ENCODE measurements at regions not wholly inside any gene's neighbourhood (a gene's known extent, or its start where the extent isn't known, plus 50 kb on each side); places are given as distances from the start of the nearest gene placed in this dataset.

- TF ChIP-seq ZNF501 (tag by site-specific recombination; IDR thresholded peaks at IDR 0.05) (no peak), ZNF292 (tag by site-specific recombination; IDR thresholded peaks at IDR 0.05; ENCODE audit: borderline replicate concordance, low read depth) (no peak), CTCF (tag by site-specific recombination; IDR thresholded peaks at IDR 0.05) (no peak), ZNF2 (tag by site-specific recombination; IDR thresholded peaks at IDR 0.05) (no peak), ZNF654 (tag by site-specific recombination; IDR thresholded peaks at IDR 0.05; ENCODE audit: low read depth) (no peak), TCF7L2 (IDR thresholded peaks at IDR 0.05; ENCODE audit: borderline replicate concordance, low read depth, low read length) (no peak), SP7 (tag by site-specific recombination; IDR thresholded peaks at IDR 0.05) (no peak), ZNF398 (tag by site-specific recombination; IDR thresholded peaks at IDR 0.05) (no peak), SP3 (tag by site-specific recombination; IDR thresholded peaks at IDR 0.05) (no peak)
- TF ChIP-seq, protein P1, sequence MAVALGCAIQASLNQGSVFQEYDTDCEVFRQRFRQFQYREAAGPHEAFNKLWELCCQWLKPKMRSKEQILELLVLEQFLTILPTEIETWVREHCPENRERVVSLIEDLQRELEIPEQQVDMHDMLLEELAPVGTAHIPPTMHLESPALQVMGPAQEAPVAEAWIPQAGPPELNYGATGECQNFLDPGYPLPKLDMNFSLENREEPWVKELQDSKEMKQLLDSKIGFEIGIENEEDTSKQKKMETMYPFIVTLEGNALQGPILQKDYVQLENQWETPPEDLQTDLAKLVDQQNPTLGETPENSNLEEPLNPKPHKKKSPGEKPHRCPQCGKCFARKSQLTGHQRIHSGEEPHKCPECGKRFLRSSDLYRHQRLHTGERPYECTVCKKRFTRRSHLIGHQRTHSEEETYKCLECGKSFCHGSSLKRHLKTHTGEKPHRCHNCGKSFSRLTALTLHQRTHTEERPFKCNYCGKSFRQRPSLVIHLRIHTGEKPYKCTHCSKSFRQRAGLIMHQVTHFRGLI (tag by site-specific recombination; IDR thresholded peaks at IDR 0.05): no peak
These were observed 63.0 kb upstream of the CES5A start for GRCh38 chr16:55938126-55938525.
